HCT116 (cell line): ENCODE measurements at regions not wholly inside any gene's neighbourhood (a gene's known extent, or its start where the extent isn't known, plus 50 kb on each side); places are given as distances from the start of the nearest gene placed in this dataset.

Source experiments
- ATAC-seq: fragments of 200-7000 bp; cut with Tn5 transposase; 2 replicates; pipeline ENCODE4 v1.9.1; 2020; ENCODE audit warnings: mild to moderate bottlenecking, moderate library complexity
- BruUV-seq: library from RNA; stranded (reverse); fragments of 400-500 nt; replicated peaks from 2 replicates; lab custom pipeline; 2021; lab: Mats Ljungman, UMichigan
- CTCF ChIA-PET: fragments of 300-600 bp; sonication (Branson Sonifier 250); formaldehyde crosslinking; loops from one replicate; lab custom pipeline; 2021; ENCODE audit warnings: antibody characterized with exemption; lab: Charles Lee
- POLR2A ChIA-PET: fragments of 300-600, 350-600 bp; sonication (Branson Sonifier 250); formaldehyde crosslinking; loops from one replicate; lab custom pipeline; 2021; ENCODE audit warnings: antibody characterized with exemption; lab: Charles Lee
- RAD21 ChIA-PET, 2 experiments: fragments of 300-600 bp; sonication (Branson Sonifier 250); formaldehyde crosslinking; loops; one replicate each; lab custom pipeline; 2023; ENCODE audit warnings: low total read pairs in 2 of 2; ENCODE audit not compliant: uncharacterized antibody in 2 of 2, unreplicated experiment in 2 of 2, low non-redundant PET in 1 of 2; lab: Charles Lee
- DNase-seq: peaks from one replicate; pipeline ENCODE4 v3.0.0-alpha.2; 2010; ENCODE audit warnings: low read depth, low spot score
- H2AFZ ChIP-seq: fragments of 200-600 bp; shearing (Covaris generic), sonication (generic); 2 replicates; pipeline ENCODE4 v1.6.1; 2017; ENCODE audit warnings: low read depth, mixed run types, mixed read lengths, antibody characterized with exemption, low read length; ENCODE audit not compliant: poor library complexity, severe bottlenecking
- H3K27ac ChIP-seq: 2 replicates; pipeline ENCODE4 v1.5.1; 2012; ENCODE audit warnings: low read depth, low read length
- H3K27me3 ChIP-seq: fragments of 200-600 bp; sonication (generic); 2 replicates; pipeline ENCODE4 v1.6.1; 2016; ENCODE audit warnings: mixed run types, low read length, mixed read lengths; ENCODE audit not compliant: insufficient read depth
- H3K36me3 ChIP-seq, 2 experiments: fragments of 200-500 bp in 1 of 2; fragments of 200-600 bp in 1 of 2; sonication (Bioruptor generic) in 1 of 2; sonication (generic) in 1 of 2; 2 replicates each; pipeline versions ENCODE4 v1.5.1 to v1.6.1; 2014 to 2016; ENCODE audit warnings: low read length in 2 of 2, inconsistent platforms in 1 of 2, mixed read lengths in 1 of 2, mixed run types in 1 of 2; ENCODE audit not compliant: insufficient read depth in 2 of 2, control insufficient read depth in 1 of 2
- H3K4me1 ChIP-seq, 2 experiments: fragments of 200-600 bp in 1 of 2; sonication (generic) in 1 of 2; 2 replicates each; pipeline versions ENCODE4 v1.5.1 to v1.6.1; 2012 to 2017; ENCODE audit warnings: low read length in 2 of 2, inconsistent platforms in 1 of 2, mild to moderate bottlenecking in 1 of 2, mixed read lengths in 1 of 2, mixed run types in 1 of 2, moderate library complexity in 1 of 2; ENCODE audit not compliant: insufficient read depth in 2 of 2, control insufficient read depth in 1 of 2
- H3K4me2 ChIP-seq: fragments of 200-600 bp; sonication (generic); 2 replicates; pipeline ENCODE4 v1.6.1; 2017; ENCODE audit warnings: mixed run types, low read length, mixed read lengths
- H3K4me3 ChIP-seq, 2 experiments: fragments of 200-600 bp in 1 of 2; sonication (generic) in 1 of 2; replicated peaks in 1 of 2; 2 replicates each; pipeline ENCODE4 v1.5.1; 2011 to 2016; ENCODE audit warnings: low read length in 2 of 2, control low read depth in 1 of 2, low read depth in 1 of 2, mild to moderate bottlenecking in 1 of 2, mixed read lengths in 1 of 2, mixed run types in 1 of 2
- H3K79me2 ChIP-seq: fragments of 200-600 bp; sonication (generic); 2 replicates; pipeline ENCODE4 v1.6.1; 2017; ENCODE audit warnings: mild to moderate bottlenecking, mixed run types, low read length, moderate library complexity, mixed read lengths; ENCODE audit not compliant: insufficient read depth
- H3K9ac ChIP-seq: fragments of 200-600 bp; sonication (generic); 2 replicates; pipeline ENCODE4 v1.6.1; 2016; ENCODE audit warnings: low read length, mixed read lengths
- H3K9me2 ChIP-seq: fragments of 200-600 bp; sonication (generic), shearing (Covaris generic); 2 replicates; pipeline ENCODE4 v1.6.1; 2017; ENCODE audit warnings: mixed run types, mild to moderate bottlenecking, moderate library complexity; ENCODE audit not compliant: insufficient read depth
- H3K9me3 ChIP-seq, 2 experiments: fragments of 200-500 bp in 1 of 2; fragments of 200-600 bp in 1 of 2; sonication (Bioruptor generic) in 1 of 2; sonication (generic) in 1 of 2; 2 replicates each; pipeline ENCODE4 v1.6.1; 2014 to 2017; ENCODE audit warnings: low read length in 2 of 2, mixed read lengths in 2 of 2, inconsistent platforms in 1 of 2, low read depth in 1 of 2, mild to moderate bottlenecking in 1 of 2, mixed run types in 1 of 2, moderate library complexity in 1 of 2; ENCODE audit not compliant: control insufficient read depth in 1 of 2, insufficient read depth in 1 of 2
- H4K20me1 ChIP-seq: fragments of 200-600 bp; sonication (generic), shearing (Covaris generic); 2 replicates; pipeline ENCODE4 v1.6.1; 2017; ENCODE audit warnings: mixed run types, mild to moderate bottlenecking, moderate library complexity; ENCODE audit not compliant: insufficient read depth
- CBX3 ChIP-seq: IDR thresholded peaks from 2 replicates; pipeline ENCODE4 v1.6.1; 2012; ENCODE audit warnings: low read depth
- CEBPB ChIP-seq: IDR thresholded peaks from 2 replicates; pipeline ENCODE4 v1.6.1; 2012; ENCODE audit warnings: low read depth
- EGR1 ChIP-seq: IDR thresholded peaks from 2 replicates; pipeline ENCODE4 v1.6.1; 2012; ENCODE audit warnings: low read depth
- EZH2 ChIP-seq: fragments of 200-600 bp; sonication (generic); IDR thresholded peaks from 2 replicates; pipeline ENCODE4 v1.6.1; 2017; ENCODE audit warnings: antibody characterized with exemption, mixed run types
- EZH2phosphoT487 ChIP-seq: fragments of 200-600 bp; IDR thresholded peaks from 2 replicates; pipeline ENCODE4 v1.6.1; 2018; ENCODE audit warnings: antibody characterized with exemption, borderline replicate concordance
- FOSL1 ChIP-seq: IDR thresholded peaks from 2 replicates; pipeline ENCODE4 v1.6.1; 2012; ENCODE audit warnings: low read depth
- JUND ChIP-seq: IDR thresholded peaks from 2 replicates; pipeline ENCODE4 v1.6.1; 2012
- POLR2A ChIP-seq: IDR thresholded peaks from 2 replicates; pipeline ENCODE4 v1.7.0; 2011; ENCODE audit warnings: borderline replicate concordance; ENCODE audit not compliant: insufficient read depth, insufficient read length; ENCODE audit errors: extremely low read depth
- POLR2AphosphoS5 ChIP-seq: IDR thresholded peaks from 2 replicates; pipeline ENCODE4 v1.6.1; 2011; ENCODE audit warnings: mild to moderate bottlenecking, low read depth, low read length, moderate library complexity
- SIN3A ChIP-seq: IDR thresholded peaks from 2 replicates; pipeline ENCODE4 v1.6.1; 2012; ENCODE audit warnings: low read depth
- SP1 ChIP-seq: IDR thresholded peaks from 2 replicates; pipeline ENCODE4 v1.6.1; 2012; ENCODE audit warnings: low read depth
- SRF ChIP-seq: IDR thresholded peaks from 2 replicates; pipeline ENCODE4 v1.6.1; 2012; ENCODE audit warnings: low read depth
- ZFX ChIP-seq: fragments of 450-650 bp; IDR thresholded peaks from 2 replicates; pipeline ENCODE4 v1.6.1; 2017
- ZNF274 ChIP-seq: fragments of 200-500 bp; sonication (Bioruptor generic); IDR thresholded peaks from 2 replicates; pipeline ENCODE4 v1.6.1; 2014; ENCODE audit warnings: mild to moderate bottlenecking, low read depth, low read length, inconsistent platforms
- intact Hi-C: fragments of 100-400 bp; cut with micrococcal nuclease; formaldehyde crosslinking; loops from 2 replicates; pipeline ENCODE4 v1.10.0; 2022
- TF ChIP-seq, protein P1 (sequence below): IDR thresholded peaks from 2 replicates; pipeline ENCODE4 v1.6.1; 2012
- TF ChIP-seq, protein P2 (sequence below), 3 experiments: fragments of 200-600 bp in 1 of 3; sonication (generic) in 1 of 3; IDR thresholded peaks in 2 of 3; conservative IDR thresholded peaks in 1 of 3; 2 replicates each; pipeline ENCODE4 v1.5.1; 2012 to 2017; ENCODE audit warnings: low read depth in 2 of 3, low read length in 2 of 3, antibody characterized with exemption in 1 of 3, borderline replicate concordance in 1 of 3, control low read depth in 1 of 3, mild to moderate bottlenecking in 1 of 3, mixed read lengths in 1 of 3, mixed run types in 1 of 3, moderate library complexity in 1 of 3; ENCODE audit not compliant: insufficient read depth in 1 of 3

DNA sequence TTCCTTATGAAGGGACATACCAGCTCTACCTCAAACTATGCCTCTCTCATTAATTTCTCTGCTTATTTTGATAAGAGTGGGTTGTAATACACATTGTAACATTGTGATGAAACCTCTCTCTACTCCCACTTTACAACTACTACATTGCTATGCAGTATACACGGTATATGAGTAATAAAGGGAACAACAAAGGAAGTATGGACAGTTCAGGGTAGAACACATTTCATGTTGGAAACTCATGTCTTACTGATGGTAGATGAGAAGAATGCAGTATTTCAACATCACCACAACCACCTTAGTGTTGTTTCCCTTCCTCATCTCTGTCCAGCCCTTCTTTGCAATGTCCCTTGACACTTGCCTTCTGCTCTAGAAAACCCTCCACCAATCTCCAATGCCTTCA is 515.9 kb upstream of the CELF4 start:
- RAD21 ChIA-PET, result no interaction called here
- Histone ChIP-seq H4K20me1 (no peaks in the 10 kb centered on the region), H3K27ac (no peak overlapping the region), H3K4me2 (no peak overlapping the region), H3K4me3 (no peak overlapping the region), H3K9me3 (peaks cover 0 to 16% of the 10 kb centered on the region in 2 experiments; a peak in 2 of 4 replicates), H3K4me1 (no peaks in the 10 kb centered on the region), H2AFZ (no peak overlapping the region), H3K27me3 (no peaks in the 10 kb centered on the region), H3K9ac (no peak overlapping the region), H3K9me2 (no peaks in the 10 kb centered on the region), H3K79me2 (no peaks in the 10 kb centered on the region), H3K36me3 (no peaks in the 10 kb centered on the region)
- DNase-seq (no peak), ATAC-seq (no peak)
- intact Hi-C loops, result no loop called here
- CTCF ChIA-PET, result no interaction called here
- BruUV-seq, result no TSS peak
- TF ChIP-seq POLR2A (no peak), POLR2AphosphoS5 (no peak), EGR1 (no peak)
- POLR2A ChIA-PET, result no interaction called here

DNA sequence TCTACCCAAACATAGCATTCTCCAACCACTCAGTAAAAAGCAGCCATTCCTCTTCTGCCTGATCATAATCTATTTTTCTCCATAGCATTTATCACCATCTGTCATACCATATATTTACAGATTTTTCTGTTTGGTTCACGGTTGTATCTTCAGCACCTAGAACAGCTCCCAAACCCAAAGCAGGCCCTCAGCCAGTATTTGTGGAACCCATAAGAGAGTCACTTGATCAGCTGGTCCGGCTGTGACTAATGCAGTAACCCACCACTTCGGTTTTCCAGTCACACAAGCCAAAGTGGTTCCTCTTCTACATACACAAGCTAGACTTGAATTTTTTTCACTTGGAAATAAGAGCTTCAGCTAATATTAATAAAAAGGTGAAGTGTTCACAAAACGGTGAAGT is 511.6 kb upstream of the CELF4 start:
- intact Hi-C loops, result no loop called here
- DNase-seq (no peak), ATAC-seq (no peak)
- ChIA-PET CTCF (no interaction called here), RAD21 (no interaction called here), POLR2A (no interaction called here)
- no peaks in the 10 kb centered on the region for H3K4me1 ChIP-seq
- no peaks in the 10 kb centered on the region for H4K20me1 ChIP-seq
- no peaks in the 10 kb centered on the region for H3K27me3 ChIP-seq
- H3K4me3 ChIP-seq, result no peak overlapping the region
- no peaks in the 10 kb centered on the region for H3K9me2 ChIP-seq
- H3K27ac ChIP-seq, result no peak overlapping the region
- H2AFZ ChIP-seq, result no peak overlapping the region
- no peak overlapping the region for H3K9ac ChIP-seq
- no peaks in the 10 kb centered on the region for H3K36me3 ChIP-seq
- TF ChIP-seq JUND (no peak), SP1 (no peak), FOSL1 (no peak), ZFX (no peak), EZH2 (no peak), SRF (no peak), ZNF274 (no peak), POLR2A (no peak), SIN3A (no peak), CBX3 (no peak), CEBPB (no peak), EZH2phosphoT487 (no peak)
- TF ChIP-seq, protein P1, sequence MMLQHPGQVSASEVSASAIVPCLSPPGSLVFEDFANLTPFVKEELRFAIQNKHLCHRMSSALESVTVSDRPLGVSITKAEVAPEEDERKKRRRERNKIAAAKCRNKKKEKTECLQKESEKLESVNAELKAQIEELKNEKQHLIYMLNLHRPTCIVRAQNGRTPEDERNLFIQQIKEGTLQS, result no peak
- TF ChIP-seq, protein P2, sequence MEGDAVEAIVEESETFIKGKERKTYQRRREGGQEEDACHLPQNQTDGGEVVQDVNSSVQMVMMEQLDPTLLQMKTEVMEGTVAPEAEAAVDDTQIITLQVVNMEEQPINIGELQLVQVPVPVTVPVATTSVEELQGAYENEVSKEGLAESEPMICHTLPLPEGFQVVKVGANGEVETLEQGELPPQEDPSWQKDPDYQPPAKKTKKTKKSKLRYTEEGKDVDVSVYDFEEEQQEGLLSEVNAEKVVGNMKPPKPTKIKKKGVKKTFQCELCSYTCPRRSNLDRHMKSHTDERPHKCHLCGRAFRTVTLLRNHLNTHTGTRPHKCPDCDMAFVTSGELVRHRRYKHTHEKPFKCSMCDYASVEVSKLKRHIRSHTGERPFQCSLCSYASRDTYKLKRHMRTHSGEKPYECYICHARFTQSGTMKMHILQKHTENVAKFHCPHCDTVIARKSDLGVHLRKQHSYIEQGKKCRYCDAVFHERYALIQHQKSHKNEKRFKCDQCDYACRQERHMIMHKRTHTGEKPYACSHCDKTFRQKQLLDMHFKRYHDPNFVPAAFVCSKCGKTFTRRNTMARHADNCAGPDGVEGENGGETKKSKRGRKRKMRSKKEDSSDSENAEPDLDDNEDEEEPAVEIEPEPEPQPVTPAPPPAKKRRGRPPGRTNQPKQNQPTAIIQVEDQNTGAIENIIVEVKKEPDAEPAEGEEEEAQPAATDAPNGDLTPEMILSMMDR (IDR thresholded peaks at IDR 0.05 in 2 of 3, conservative IDR thresholded peaks at IDR 0.05 in 1 of 3; ENCODE audit: borderline replicate concordance in 1 of 3, insufficient read depth in 1 of 3, low read depth in 2 of 3, low read length in 2 of 3), result no peak
- H3K79me2 ChIP-seq, result no peaks in the 10 kb centered on the region
- no TSS peak for BruUV-seq
- H3K4me2 ChIP-seq, result no peak overlapping the region
- peaks cover 0 to 14% of the 10 kb centered on the region in 2 experiments; a peak in 2 of 4 replicates for H3K9me3 ChIP-seq
